Cardiac fibroblast (primary cell): ENCODE measurements at regions not wholly inside any gene's neighbourhood (a gene's known extent, or its start where the extent isn't known, plus 50 kb on each side); places are given as distances from the start of the nearest gene placed in this dataset.

ENCODE experiments used
- DNase-seq, 2 donors: peaks; one replicate each; pipeline versions ENCODE4 v3.0.0 to v3.0.0-alpha.2; 2010; ENCODE audit warnings: low read depth in 2 of 2
- H3K4me3 ChIP-seq, 2 donors: replicated peaks in 1 of 2; 1 replicate in 1 of 2; 2 replicates in 1 of 2; pipeline ENCODE4 v1.5.1; 2011; ENCODE audit warnings: low read depth in 2 of 2, low read length in 2 of 2, mild to moderate bottlenecking in 2 of 2, moderate library complexity in 1 of 2
- CTCF ChIP-seq: IDR thresholded peaks from one replicate; pipeline ENCODE4 v1.5.1; 2011; ENCODE audit warnings: low read depth, mild to moderate bottlenecking, low read length, inconsistent platforms

- no peak overlapping the region for H3K4me3 ChIP-seq
- no peak for TF ChIP-seq CTCF
- DNase-seq = no peak
Measured at GRCh38 chr16:49057391-49057790, 224.2 kb downstream of the CBLN1 start.

- no peak for DNase-seq
- TF ChIP-seq CTCF = no peak
Measured at GRCh38 chr16:49056546-49056945, 225.1 kb downstream of the CBLN1 start.

GRCh38 chr16:49055824-49056545 is 225.7 kb downstream of the CBLN1 start:
- H3K4me3 ChIP-seq = no peak overlapping the region
- TF ChIP-seq CTCF = no peak
- no peak for DNase-seq

More at GRCh38 chr16:49056546-49056945, 225.1 kb downstream of the CBLN1 start:
- H3K4me3 ChIP-seq = no peak overlapping the region

- H3K4me3 ChIP-seq = no peak overlapping the region
- no peak for DNase-seq
- no peak for TF ChIP-seq CTCF
Measured at GRCh38 chr16:49055291-49055690, 226.3 kb downstream of the CBLN1 start.

- TF ChIP-seq CTCF = no peak
- no peak overlapping the region for H3K4me3 ChIP-seq
- DNase-seq = no peak
Measured at GRCh38 chr16:49054606-49055005, 227.0 kb downstream of the CBLN1 start.

- H3K4me3 ChIP-seq = no peak overlapping the region
- no peak for TF ChIP-seq CTCF
- no peak for DNase-seq
Measured at GRCh38 chr16:49052846-49053245, 228.8 kb downstream of the CBLN1 start.

- no peak for TF ChIP-seq CTCF
- no peak for DNase-seq
- H3K4me3 ChIP-seq = no peak overlapping the region
Measured at GRCh38 chr16:49051576-49051975, 230.1 kb downstream of the CBLN1 start.
